IMR-90 (cell line): ENCODE measurements at regions not wholly inside any gene's neighbourhood (a gene's known extent, or its start where the extent isn't known, plus 50 kb on each side); places are given as distances from the start of the nearest gene placed in this dataset.

Experiments
- ATAC-seq: fragments of 200-7000 bp; cut with Tn5 transposase; 2 replicates; pipeline ENCODE4 v1.9.1; 2020; ENCODE audit warnings: low read depth, mild to moderate bottlenecking, moderate library complexity
- BruUV-seq: library from RNA; stranded (reverse); fragments of 400-500 nt; replicated peaks from 2 replicates; lab custom pipeline; 2021; lab: Mats Ljungman, UMichigan
- CTCF ChIA-PET: fragments of 300-600 bp; formaldehyde crosslinking; extraction: SDS; loops from one replicate; lab custom pipeline; 2021; ENCODE audit warnings: antibody characterized with exemption; lab: Yijun Ruan, JAX
- POLR2A ChIA-PET: fragments of 300-600 bp; sonication (Branson Sonifier 250); formaldehyde crosslinking; loops from one replicate; lab custom pipeline; 2022; ENCODE audit warnings: antibody characterized with exemption; ENCODE audit not compliant: unreplicated experiment; lab: Charles Lee
- DNase-seq: peaks from one replicate; pipeline ENCODE4 v3.0.0; 2013
- H2AFZ ChIP-seq: replicated peaks from 2 replicates; pipeline ENCODE3; 2013; ENCODE audit warnings: low read length, mild to moderate bottlenecking; ENCODE audit not compliant: poor library complexity
- H2AK5ac ChIP-seq: 2 replicates; pipeline ENCODE4 v1.6.1; 2013; ENCODE audit warnings: low read depth, low read length, inconsistent platforms
- H2AK9ac ChIP-seq: replicated peaks from 2 replicates; pipeline ENCODE3; 2013; ENCODE audit warnings: mild to moderate bottlenecking, low read depth, low read length, moderate library complexity; ENCODE audit not compliant: poor library complexity
- H2BK120ac ChIP-seq: 2 replicates; pipeline ENCODE4 v1.6.1; 2013; ENCODE audit warnings: low read depth, low read length, inconsistent platforms
- H2BK15ac ChIP-seq: 3 replicates; pipeline ENCODE4 v1.6.1; 2013; ENCODE audit warnings: low read depth, low read length, inconsistent platforms
- H2BK20ac ChIP-seq: 2 replicates; pipeline ENCODE4 v1.6.1; 2013; ENCODE audit warnings: low read depth, mild to moderate bottlenecking, inconsistent platforms, low read length, moderate library complexity
- H2BK5ac ChIP-seq: 2 replicates; pipeline ENCODE4 v1.6.1; 2013; ENCODE audit warnings: mild to moderate bottlenecking, low read depth, low read length, inconsistent platforms; ENCODE audit not compliant: poor library complexity, severe bottlenecking
- H3K14ac ChIP-seq: replicated peaks from 2 replicates; pipeline ENCODE4 v1.6.1; 2013; ENCODE audit warnings: low read depth, low read length, inconsistent platforms
- H3K18ac ChIP-seq: 2 replicates; pipeline ENCODE4 v1.6.1; 2013; ENCODE audit warnings: low read depth, low read length, control low read depth
- H3K23ac ChIP-seq: 2 replicates; pipeline ENCODE4 v1.6.1; 2013; ENCODE audit warnings: low read depth, low read length, inconsistent platforms
- H3K27ac ChIP-seq: 2 replicates; pipeline ENCODE4 v1.5.1; 2013; ENCODE audit warnings: mild to moderate bottlenecking, control low read depth, low read length; ENCODE audit not compliant: insufficient read depth
- H3K27me3 ChIP-seq: 2 replicates; pipeline ENCODE4 v1.6.1; 2013; ENCODE audit warnings: low read length; ENCODE audit not compliant: control insufficient read depth, insufficient read depth
- H3K36me3 ChIP-seq: 2 replicates; pipeline ENCODE4 v1.6.1; 2013; ENCODE audit warnings: low read length, mixed read lengths; ENCODE audit not compliant: control insufficient read depth, insufficient read depth
- H3K4ac ChIP-seq: 2 replicates; pipeline ENCODE4 v1.6.1; 2013; ENCODE audit warnings: low read depth, low read length, inconsistent platforms
- H3K4me1 ChIP-seq: 2 replicates; pipeline ENCODE4 v1.6.1; 2013; ENCODE audit warnings: low read length, mixed read lengths; ENCODE audit not compliant: control insufficient read depth, insufficient read depth
- H3K4me2 ChIP-seq: 2 replicates; pipeline ENCODE4 v1.6.1; 2013; ENCODE audit warnings: low read depth, mild to moderate bottlenecking, control low read depth, low read length, moderate library complexity
- H3K4me3 ChIP-seq: 2 replicates; pipeline ENCODE4 v1.5.1; 2013; ENCODE audit warnings: low read depth, mild to moderate bottlenecking, control low read depth, low read length, moderate library complexity; ENCODE audit not compliant: insufficient read depth
- H3K56ac ChIP-seq: 2 replicates; pipeline ENCODE4 v1.6.1; 2013; ENCODE audit warnings: low read length, inconsistent platforms; ENCODE audit not compliant: insufficient read depth; ENCODE audit errors: extremely low read depth
- H3K79me1 ChIP-seq, 2 experiments: 2 replicates each; pipeline ENCODE4 v1.6.1; 2013; ENCODE audit warnings: low read length in 2 of 2, inconsistent platforms in 1 of 2, low read depth in 1 of 2
- H3K9ac ChIP-seq: 2 replicates; pipeline ENCODE4 v1.6.1; 2013; ENCODE audit warnings: low read depth, low read length, control low read depth
- H3K9me1 ChIP-seq: 2 replicates; pipeline ENCODE4 v1.6.1; 2013; ENCODE audit warnings: low read length, inconsistent platforms; ENCODE audit not compliant: insufficient read depth
- H3K9me3 ChIP-seq: 2 replicates; pipeline ENCODE4 v1.6.1; 2013; ENCODE audit warnings: low read length; ENCODE audit not compliant: control insufficient read depth, insufficient read depth
- H4K20me1 ChIP-seq: 2 replicates; pipeline ENCODE4 v1.6.1; 2013; ENCODE audit warnings: low read length, inconsistent platforms; ENCODE audit not compliant: insufficient read depth
- H4K5ac ChIP-seq: 2 replicates; pipeline ENCODE4 v1.6.1; 2013; ENCODE audit warnings: mild to moderate bottlenecking, low read depth, low read length, control low read depth
- H4K8ac ChIP-seq, 2 experiments: 2 replicates each; pipeline ENCODE4 v1.6.1; 2013; ENCODE audit warnings: low read depth in 2 of 2, low read length in 2 of 2, control low read depth in 1 of 2, inconsistent platforms in 1 of 2
- H4K91ac ChIP-seq: 2 replicates; pipeline ENCODE4 v1.6.1; 2013; ENCODE audit warnings: low read depth, low read length, inconsistent platforms; ENCODE audit not compliant: insufficient read depth
- CHD1 ChIP-seq: IDR thresholded peaks from 2 replicates; pipeline ENCODE4 v1.6.1; 2012; ENCODE audit warnings: low read depth, low read length, improper control_type of control experiment
- FOS ChIP-seq: fragments of 150-350 bp; IDR thresholded peaks from 2 replicates; pipeline ENCODE4 v1.6.1; 2016; ENCODE audit warnings: low read depth, low read length
- NFE2L2 ChIP-seq: fragments of 150-350 bp; IDR thresholded peaks from 2 replicates; pipeline ENCODE4 v1.6.1; 2016; ENCODE audit warnings: low read depth, mild to moderate bottlenecking, low read length
- WGBS, 2 experiments: methylation state at CpG; one replicate each; pipeline versions ENCODE4 v1.1.5 to v1.1.7; 2013; ENCODE audit warnings: missing lambda C conversion rate in 2 of 2; ENCODE audit not compliant: insufficient read length in 1 of 2; ENCODE audit errors: extremely low coverage in 2 of 2; 5-methylcytosine and 5-hydroxymethylcytosine counted together
- dilution Hi-C: fragments of 300-500 bp; cut with HindIII; formaldehyde crosslinking; loops from one replicate; pipeline ENCODE4 v1.14.3; 2018; ENCODE audit warnings: low sequenced_read_pairs; ENCODE audit not compliant: unreplicated experiment
- in situ Hi-C: fragments of 300-500 bp; cut with MboI; formaldehyde crosslinking; loops from 3 replicates; pipeline ENCODE4 v1.14.3; 2019; ENCODE audit warnings: low sequenced_read_pairs, inconsistent platforms, mixed read lengths
- intact Hi-C: fragments of 100-400 bp; cut with micrococcal nuclease; formaldehyde crosslinking; loops from 2 replicates; pipeline ENCODE4 v1.10.0; 2022

- intact Hi-C loops, result no loop called here
- Histone ChIP-seq H2AK5ac (no peak overlapping the region), H3K9me3 (no peaks in the 10 kb centered on the region), H4K8ac (no peak overlapping the region), H3K4me3 (no peak overlapping the region), H3K23ac (no peak overlapping the region), H3K9me1 (no peaks in the 10 kb centered on the region; the same call in 1 of the 2 replicates), H4K5ac (no peak overlapping the region), H3K9ac (no peak overlapping the region), H3K18ac (no peak overlapping the region), H3K14ac (no peak overlapping the region), H2BK20ac (no peak overlapping the region), H3K27me3 (peaks cover 51% of the 10 kb centered on the region), H3K4ac (no peak overlapping the region), H4K91ac (no peak overlapping the region), H2BK15ac (no peak overlapping the region), H2AFZ (no peak overlapping the region), H3K56ac (no peak overlapping the region), H2BK120ac (no peak overlapping the region), H3K27ac (no peak overlapping the region), H3K79me1 (no peaks in the 10 kb centered on the region), H3K4me1 (no peaks in the 10 kb centered on the region; the same call in 1 of the 2 replicates), H3K36me3 (no peaks in the 10 kb centered on the region), H2BK5ac (no peak overlapping the region), H4K20me1 (no peaks in the 10 kb centered on the region), H3K4me2 (no peak overlapping the region), H2AK9ac (no peak overlapping the region)
- ATAC-seq, result no peak
- in situ Hi-C loops, result no loop called here
- BruUV-seq, result no TSS peak
- no peak for DNase-seq
- dilution Hi-C loops, result no loop called here
- ChIA-PET POLR2A (no interaction called here), CTCF (no interaction called here)
- WGBS, 2 experiments, result 100% methylated on average over 1 of the region's 9 CpGs; no CpG with 5 or more reads in 1 of the 2 experiments
- no peak for TF ChIP-seq FOS
- no peak for TF ChIP-seq CHD1
- TF ChIP-seq NFE2L2, result no peak
Measured at GRCh38 chr10:78863140-78863905, 205.4 kb upstream of the ZMIZ1 start.
